Astrocyte of the cerebellum (primary cell): ENCODE measurements at regions not wholly inside any gene's neighbourhood (a gene's known extent, or its start where the extent isn't known, plus 50 kb on each side); places are given as distances from the start of the nearest gene placed in this dataset.

ENCODE experiments used
- DNase-seq: peaks from one replicate; pipeline ENCODE4 v3.0.0-alpha.2; 2011; ENCODE audit warnings: low read depth
- H3K4me3 ChIP-seq: 2 replicates; pipeline ENCODE4 v1.5.1; 2011; ENCODE audit warnings: mild to moderate bottlenecking, low read depth, low read length, moderate library complexity
- CTCF ChIP-seq: IDR thresholded peaks from 2 replicates; pipeline ENCODE4 v1.5.1; 2012; ENCODE audit warnings: low read length, low read depth, moderate library complexity, mild to moderate bottlenecking; ENCODE audit errors: missing control alignments
- in situ Hi-C: cut with HindIII; loops from 2 replicates; pipeline ENCODE4 v1.10.0; 2017; ENCODE audit warnings: low sequenced_read_pairs

- no peak overlapping the region for H3K4me3 ChIP-seq
- no peak for TF ChIP-seq CTCF
- peak; percentile 70 for DNase-seq
- in situ Hi-C loops, result no loop called here
These were observed 781.2 kb downstream of the MTRR start for GRCh38 chr5:8650186-8650585.

GRCh38 chr5:8660133-8660893 is 791.4 kb downstream of the MTRR start:
- H3K4me3 ChIP-seq, result no peak overlapping the region
- in situ Hi-C loops, result no loop called here
- DNase-seq, result no peak
- no peak for TF ChIP-seq CTCF

- in situ Hi-C loops, result no loop called here
- no peak for DNase-seq
- TF ChIP-seq CTCF, result no peak
- no peak overlapping the region for H3K4me3 ChIP-seq
These were observed 794.4 kb downstream of the MTRR start for GRCh38 chr5:8663374-8663773.

- in situ Hi-C loops, result no loop called here
- no peak for TF ChIP-seq CTCF
- DNase-seq, result no peak
- H3K4me3 ChIP-seq, result no peak overlapping the region
These were observed 806.2 kb downstream of the MTRR start for GRCh38 chr5:8675182-8675581.

GRCh38 chr5:8676695-8677094 is 807.7 kb downstream of the MTRR start:
- in situ Hi-C loops, result no loop called here
- DNase-seq, result no peak
- no peak for TF ChIP-seq CTCF

GRCh38 chr5:8682381-8682780 is 813.4 kb downstream of the MTRR start:
- no peak overlapping the region for H3K4me3 ChIP-seq
- TF ChIP-seq CTCF, result no peak
- DNase-seq, result no peak
- in situ Hi-C loops, result no loop called here

More at GRCh38 chr5:8676695-8677094, 807.7 kb downstream of the MTRR start:
- H3K4me3 ChIP-seq, result no peak overlapping the region

GRCh38 chr5:8683496-8683895 is 814.5 kb downstream of the MTRR start:
- no peak for TF ChIP-seq CTCF
- in situ Hi-C loops, result no loop called here
- DNase-seq, result no peak
- H3K4me3 ChIP-seq, result no peak overlapping the region
